ENCODE measurements at regions not wholly inside any gene's neighbourhood (a gene's known extent, or its start where the extent isn't known, plus 50 kb on each side); places are given as distances from the start of the nearest gene placed in this dataset.
"Not testable (repeated sequence)": the region's sequence is repeated elsewhere in the genome, so short reads cannot be mapped to it uniquely, and the experiment has no call there.

GRCh38 chr2:103167599-103167998, 405.8 kb downstream of the TMEM182 start:
- DNase-seq (ENCODE audit: low read depth in 2 of 2), result no peak

GRCh38 chr2:103169861-103170260, 408.0 kb downstream of the TMEM182 start:
- DNase-seq (ENCODE audit: low read depth in 2 of 2), result no peak

- no peak for DNase-seq (ENCODE audit: low read depth in 2 of 2)
These were observed 411.0 kb downstream of the TMEM182 start for GRCh38 chr2:103172821-103173220.

GRCh38 chr2:103174711-103175110, 412.9 kb downstream of the TMEM182 start:
- DNase-seq (ENCODE audit: low read depth in 2 of 2), result no peak

- DNase-seq (ENCODE audit: low read depth in 2 of 2), result no peak
These were observed 414.6 kb downstream of the TMEM182 start for GRCh38 chr2:103176294-103176915.

GRCh38 chr2:103179798-103180197, 418.0 kb downstream of the TMEM182 start:
- no peak for DNase-seq (ENCODE audit: low read depth in 2 of 2)

- DNase-seq (ENCODE audit: low read depth in 2 of 2), result no peak
These were observed 421.2 kb downstream of the TMEM182 start for GRCh38 chr2:103183061-103183460.

GRCh38 chr2:103196802-103197201, 435.0 kb downstream of the TMEM182 start:
- DNase-seq (ENCODE audit: low read depth in 2 of 2), result no peak

- not testable (repeated sequence) for DNase-seq (ENCODE audit: low read depth in 2 of 2)
These were observed 438.9 kb downstream of the TMEM182 start for GRCh38 chr2:103200774-103201173.

- no peak for DNase-seq (ENCODE audit: low read depth in 2 of 2)
These were observed 447.1 kb downstream of the TMEM182 start for GRCh38 chr2:103208916-103209315.

- DNase-seq (ENCODE audit: low read depth in 2 of 2), result no peak
These were observed 451.3 kb downstream of the TMEM182 start for GRCh38 chr2:103213028-103213542.

GRCh38 chr2:103218516-103218915, 456.7 kb downstream of the TMEM182 start:
- DNase-seq (ENCODE audit: low read depth in 2 of 2), result no peak

- no peak for DNase-seq (ENCODE audit: low read depth in 2 of 2)
These were observed 457.6 kb downstream of the TMEM182 start for GRCh38 chr2:103219398-103219797.

- no peak for DNase-seq (ENCODE audit: low read depth in 2 of 2)
These were observed 461.1 kb downstream of the TMEM182 start for GRCh38 chr2:103222969-103223368.

- DNase-seq (ENCODE audit: low read depth in 2 of 2), result no peak
These were observed 469.0 kb downstream of the TMEM182 start for GRCh38 chr2:103230796-103231195.

- DNase-seq (ENCODE audit: low read depth in 2 of 2), result no peak
These were observed 471.0 kb downstream of the TMEM182 start for GRCh38 chr2:103232865-103233264.

- DNase-seq (ENCODE audit: low read depth in 2 of 2), result no peak
These were observed 471.9 kb downstream of the TMEM182 start for GRCh38 chr2:103233691-103234090.

- no peak for DNase-seq (ENCODE audit: low read depth in 2 of 2)
These were observed 473.5 kb downstream of the TMEM182 start for GRCh38 chr2:103235283-103235682.

GRCh38 chr2:103249462-103249861, 487.6 kb downstream of the TMEM182 start:
- no peak for DNase-seq (ENCODE audit: low read depth in 2 of 2)

GRCh38 chr2:103252781-103253180, 490.9 kb downstream of the TMEM182 start:
- DNase-seq (ENCODE audit: low read depth in 2 of 2), result no peak

GRCh38 chr2:103254611-103255010, 492.8 kb downstream of the TMEM182 start:
- DNase-seq (ENCODE audit: low read depth in 2 of 2), result no peak

- DNase-seq (ENCODE audit: low read depth in 2 of 2), result no peak
These were observed 502.4 kb downstream of the TMEM182 start for GRCh38 chr2:103264058-103264768.

- no peak for DNase-seq (ENCODE audit: low read depth in 2 of 2)
These were observed 503.7 kb downstream of the TMEM182 start for GRCh38 chr2:103265521-103265920.

Data from fibroblast of skin of left biceps (primary cell).